ENCODE measurements at regions not wholly inside any gene's neighbourhood (a gene's known extent, or its start where the extent isn't known, plus 50 kb on each side); places are given as distances from the start of the nearest gene placed in this dataset.

DNA sequence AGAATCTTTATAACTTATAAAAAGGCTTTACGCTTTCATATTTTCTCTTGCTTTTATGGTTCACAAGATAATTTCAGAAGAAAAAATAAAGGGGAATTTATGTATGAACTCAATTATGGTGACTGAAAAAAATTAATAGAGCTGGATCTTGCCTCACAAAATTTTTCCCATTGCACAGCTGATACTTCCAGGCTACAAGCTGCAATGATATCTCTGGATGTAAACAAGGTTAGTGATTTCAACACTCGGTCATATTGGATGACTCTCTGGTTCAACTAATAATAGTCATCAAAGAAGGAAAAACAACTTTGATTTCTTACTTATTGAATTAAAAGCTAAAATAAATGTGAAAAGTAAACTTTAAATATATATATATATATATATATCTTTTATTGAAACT lies 868.0 kb downstream of the FAT4 start:
- TF ChIP-seq, protein P1, sequence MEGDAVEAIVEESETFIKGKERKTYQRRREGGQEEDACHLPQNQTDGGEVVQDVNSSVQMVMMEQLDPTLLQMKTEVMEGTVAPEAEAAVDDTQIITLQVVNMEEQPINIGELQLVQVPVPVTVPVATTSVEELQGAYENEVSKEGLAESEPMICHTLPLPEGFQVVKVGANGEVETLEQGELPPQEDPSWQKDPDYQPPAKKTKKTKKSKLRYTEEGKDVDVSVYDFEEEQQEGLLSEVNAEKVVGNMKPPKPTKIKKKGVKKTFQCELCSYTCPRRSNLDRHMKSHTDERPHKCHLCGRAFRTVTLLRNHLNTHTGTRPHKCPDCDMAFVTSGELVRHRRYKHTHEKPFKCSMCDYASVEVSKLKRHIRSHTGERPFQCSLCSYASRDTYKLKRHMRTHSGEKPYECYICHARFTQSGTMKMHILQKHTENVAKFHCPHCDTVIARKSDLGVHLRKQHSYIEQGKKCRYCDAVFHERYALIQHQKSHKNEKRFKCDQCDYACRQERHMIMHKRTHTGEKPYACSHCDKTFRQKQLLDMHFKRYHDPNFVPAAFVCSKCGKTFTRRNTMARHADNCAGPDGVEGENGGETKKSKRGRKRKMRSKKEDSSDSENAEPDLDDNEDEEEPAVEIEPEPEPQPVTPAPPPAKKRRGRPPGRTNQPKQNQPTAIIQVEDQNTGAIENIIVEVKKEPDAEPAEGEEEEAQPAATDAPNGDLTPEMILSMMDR (IDR thresholded peaks at IDR 0.05): no peak
- TF ChIP-seq POLR2A (IDR thresholded peaks at IDR 0.05): no peak
